Stimulated activated CD4-positive, alpha-beta T cell treated with anti-CD3 and anti-CD28 coated beads, Interleukin-1b, Interleukin-23, amount 100 ng/mL, for 24 hours (primary cell): ENCODE measurements at regions not wholly inside any gene's neighbourhood (a gene's known extent, or its start where the extent isn't known, plus 50 kb on each side); places are given as distances from the start of the nearest gene placed in this dataset.
A peak's percentile ranks its signal among the peaks of the same experiment; 100 is the strongest.

ENCODE experiments used
- DNase-seq, 4 experiments: peaks; one replicate each; pipeline ENCODE4 v3.0.0-alpha.2; 2020; ENCODE audit warnings: low read depth in 4 of 4, low spot score in 1 of 4

DNA sequence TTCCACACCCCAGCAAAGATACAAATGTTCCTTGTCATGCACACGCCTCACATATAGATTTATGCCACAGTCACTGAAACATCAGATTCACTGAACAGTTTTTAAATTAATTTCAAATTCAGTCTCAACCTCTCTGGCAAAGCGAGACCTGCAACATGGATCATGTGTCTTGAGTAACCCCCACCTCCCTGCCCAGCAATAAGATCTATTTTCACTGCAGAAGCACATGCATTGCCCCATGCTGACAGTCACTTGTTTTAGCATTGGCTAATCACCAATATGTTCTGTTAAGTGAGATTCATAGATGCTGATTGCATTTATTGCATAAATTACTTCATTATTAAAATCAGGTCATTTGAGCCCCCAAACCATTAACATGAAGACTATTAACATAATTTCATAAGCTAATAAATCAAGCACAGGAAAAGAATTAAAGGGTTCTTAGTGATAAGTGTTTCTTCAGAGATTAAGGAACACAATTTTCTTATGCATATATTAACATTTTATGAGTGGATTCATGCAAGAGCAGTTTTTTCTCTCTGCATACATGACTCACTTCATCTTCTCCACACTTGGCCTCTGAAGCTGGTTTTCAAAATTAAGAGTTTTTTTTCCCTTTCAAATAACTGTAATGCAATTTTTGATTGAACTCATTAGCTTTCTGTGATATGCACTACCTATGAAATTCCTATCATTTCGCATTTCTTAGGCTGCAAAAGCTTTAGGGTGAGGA lies 173.2 kb upstream of the SOX4 start:
- DNase-seq: no peak

DNA sequence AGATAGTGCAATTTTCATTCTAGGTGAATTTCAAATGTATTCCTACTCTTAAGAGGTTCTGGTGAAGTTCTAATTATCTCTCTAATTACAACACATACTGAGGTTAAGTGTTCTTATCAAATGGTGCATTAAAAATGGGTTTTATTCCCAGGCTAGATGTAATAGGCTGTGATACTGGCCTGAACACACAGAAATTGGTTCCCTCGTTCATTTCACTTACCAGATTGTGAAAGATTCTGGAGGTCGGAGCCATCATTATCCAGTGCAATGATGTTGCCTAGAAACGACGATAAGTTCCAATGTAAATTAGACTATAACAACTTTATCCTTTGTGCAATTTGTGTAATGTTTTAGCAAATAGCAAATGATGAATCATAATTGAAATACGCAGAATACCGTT lies 172.6 kb upstream of the SOX4 start:
- DNase-seq: no peak

DNA sequence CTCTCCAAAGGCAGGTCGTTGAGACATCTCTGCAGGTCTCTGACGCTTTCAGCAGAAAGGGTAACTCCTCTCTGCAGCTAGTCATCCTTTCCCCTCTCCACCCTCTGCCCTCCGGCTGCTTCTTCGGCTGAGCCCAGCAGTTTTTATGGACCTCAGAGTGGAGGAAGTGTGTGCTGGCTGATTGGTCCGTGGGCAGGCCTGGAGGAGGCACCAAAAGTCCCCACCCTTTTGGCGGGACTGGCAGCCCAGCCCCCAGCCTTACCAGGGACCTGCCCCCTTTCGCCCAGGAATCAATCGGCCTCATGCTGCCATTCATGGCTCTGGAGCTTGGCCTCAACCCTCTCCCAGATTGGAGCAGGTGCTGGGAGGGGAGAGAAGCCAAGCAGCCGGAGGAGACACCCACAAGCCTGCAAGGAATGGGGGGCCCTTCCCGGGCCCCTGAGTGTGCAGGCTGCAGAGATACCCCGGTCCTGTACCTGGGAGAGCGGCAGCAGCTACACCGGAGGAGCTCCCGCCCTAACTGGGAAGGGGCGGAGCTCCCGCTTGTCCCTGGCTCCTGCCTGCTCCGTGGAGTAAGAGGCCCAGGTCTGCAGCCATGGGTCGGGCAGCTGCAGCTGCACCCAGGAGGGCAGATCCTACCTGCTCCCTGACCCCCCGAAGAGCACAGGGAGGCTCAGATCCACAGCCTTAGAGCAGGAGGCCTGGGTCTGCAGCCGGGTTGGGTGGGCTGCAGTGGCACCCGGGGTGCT lies 170.3 kb upstream of the SOX4 start:
- no peak for DNase-seq

DNA sequence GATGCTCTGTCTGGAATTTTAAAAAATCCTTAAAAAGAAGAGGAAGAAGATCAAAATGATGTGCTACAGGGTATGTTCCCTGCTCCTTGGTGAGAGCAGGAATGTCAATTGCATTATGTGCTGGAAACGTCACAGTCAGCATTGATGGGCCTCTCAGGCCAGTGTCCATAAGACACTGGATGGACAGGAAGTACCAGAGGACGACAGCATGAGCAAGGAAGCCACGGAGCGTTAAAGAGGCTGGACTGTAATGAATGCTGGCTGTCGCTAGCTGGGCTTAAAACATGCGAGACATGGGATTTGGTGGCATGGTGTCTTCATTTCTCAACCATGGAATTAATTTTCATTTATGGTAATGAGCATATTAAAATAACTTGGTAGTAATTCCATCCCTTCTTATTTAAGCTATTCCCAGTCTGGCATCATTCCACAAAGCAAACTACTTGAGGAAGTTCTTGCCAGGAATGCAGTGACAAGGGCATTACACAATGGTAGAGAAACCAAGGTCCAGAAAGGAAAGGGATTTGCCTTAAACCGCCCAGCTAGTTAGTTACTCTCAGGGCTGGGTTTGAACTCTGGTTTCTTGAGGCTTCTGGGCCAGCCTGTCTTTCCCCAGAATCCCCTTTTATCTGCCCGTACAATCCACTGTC lies 166.6 kb upstream of the SOX4 start:
- no peak for DNase-seq

DNA sequence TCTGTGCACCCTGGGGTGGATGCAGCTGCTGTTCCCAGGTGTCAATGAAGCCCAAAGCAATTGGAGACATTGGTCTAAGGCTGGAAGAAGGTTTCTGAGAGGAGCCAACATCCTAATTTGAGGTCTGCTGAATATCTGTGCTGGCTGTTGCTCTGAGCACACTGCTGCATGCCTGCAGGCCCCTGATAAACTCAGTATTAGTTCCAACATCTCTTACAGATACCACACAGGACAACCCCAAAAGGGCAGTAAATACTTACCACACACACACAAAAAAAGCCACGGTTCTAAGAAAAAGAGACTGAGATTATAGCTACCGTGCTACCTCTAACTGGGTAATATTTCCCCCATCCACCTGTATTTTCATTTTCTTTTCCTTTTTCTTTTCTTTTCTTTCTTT lies 164.3 kb upstream of the SOX4 start:
- no peak for DNase-seq

DNA sequence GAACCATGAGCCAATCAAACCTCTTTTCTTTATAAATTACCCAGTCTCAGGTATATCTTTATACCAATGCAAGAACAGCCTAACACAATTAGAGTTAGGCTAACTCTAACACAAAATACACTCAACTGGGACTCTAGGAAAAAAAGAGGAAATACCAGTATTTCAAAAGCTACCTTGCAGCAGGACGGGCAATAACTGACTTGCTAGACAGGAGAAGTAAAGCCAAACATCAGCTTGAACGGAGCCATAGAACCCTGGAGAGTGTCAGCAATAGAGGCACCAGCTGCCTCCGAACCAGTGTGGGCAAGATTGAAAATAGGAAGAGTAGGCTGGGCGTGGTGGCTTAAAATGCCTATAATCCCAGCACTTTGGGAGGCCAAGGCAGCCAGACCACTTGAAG lies 162.0 kb upstream of the SOX4 start:
- no peak for DNase-seq

DNA sequence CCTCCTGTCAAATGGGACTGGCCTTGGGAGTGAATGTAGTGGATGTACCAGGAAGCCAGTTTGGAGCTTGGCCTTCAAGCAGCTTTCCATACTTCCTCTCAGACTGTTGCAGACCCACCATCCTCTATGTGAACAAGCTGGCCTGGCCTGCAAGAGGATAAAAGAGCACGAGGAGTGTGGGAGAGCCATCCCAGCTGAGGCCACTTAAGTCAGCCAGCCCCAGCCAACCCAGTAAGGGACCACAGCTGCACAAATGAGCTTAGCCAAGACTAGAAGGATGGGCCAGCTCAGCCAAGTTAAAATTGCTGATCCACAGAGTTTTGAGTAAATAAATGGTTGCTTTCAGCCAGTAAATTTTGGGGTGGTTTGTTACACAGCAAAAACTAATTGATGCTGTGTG lies 156.9 kb upstream of the SOX4 start:
- DNase-seq: no peak

DNA sequence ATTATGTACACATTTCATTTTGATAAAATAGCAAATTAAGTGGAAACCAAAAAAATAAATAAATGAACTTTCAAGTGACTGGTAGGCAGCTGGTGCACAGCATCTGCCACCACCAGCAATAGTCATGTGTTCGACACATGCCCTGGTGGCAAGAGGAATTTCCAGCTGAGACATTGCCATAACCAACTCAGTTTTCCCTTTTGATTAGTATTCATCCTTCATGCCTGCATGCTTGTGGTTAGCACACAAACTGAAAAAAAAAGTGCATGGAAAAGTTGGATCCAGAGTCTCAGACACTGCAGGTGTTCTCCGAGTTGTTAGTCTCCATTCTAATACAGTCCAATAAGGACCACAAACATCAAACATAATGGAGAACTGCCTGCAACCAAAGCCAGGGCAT lies 156.0 kb upstream of the SOX4 start:
- no peak for DNase-seq

DNA sequence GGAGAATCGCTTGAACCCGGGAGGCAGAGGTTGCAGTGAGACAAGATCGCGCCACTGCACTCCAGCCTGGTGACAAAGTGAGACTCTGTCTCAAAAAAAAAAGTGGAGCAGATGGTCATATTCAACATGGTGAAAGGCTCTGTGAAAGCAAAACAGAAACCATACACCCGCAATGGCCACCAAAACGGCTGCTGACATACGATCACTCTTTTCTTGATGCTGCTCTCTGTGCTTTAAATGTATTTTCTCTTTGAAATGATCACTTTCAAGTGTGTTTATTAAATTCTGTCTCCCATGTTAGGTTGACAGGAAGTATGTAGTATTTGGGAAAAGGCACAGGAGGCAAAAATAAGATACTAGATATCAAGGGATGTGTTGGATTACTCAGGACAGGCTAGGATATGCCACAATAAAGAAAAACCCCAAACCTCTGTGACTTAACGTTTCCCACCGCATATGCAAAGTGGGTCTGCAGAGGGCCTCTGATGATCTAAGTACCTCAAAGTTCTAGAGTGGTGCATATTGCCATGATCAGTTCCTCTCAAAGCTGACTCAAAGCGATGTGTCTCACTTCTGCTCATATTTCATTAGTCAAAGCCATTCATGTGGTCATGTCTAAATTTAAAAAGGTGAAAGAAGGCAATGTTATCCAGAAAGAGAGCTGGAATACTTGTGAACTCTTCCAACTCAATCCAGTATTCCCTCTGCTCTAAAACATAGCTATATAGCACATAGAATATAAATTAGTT lies 155.1 kb upstream of the SOX4 start:
- DNase-seq: peak in 3 of 4 experiments; percentile 8 to 10 (median 8)

DNA sequence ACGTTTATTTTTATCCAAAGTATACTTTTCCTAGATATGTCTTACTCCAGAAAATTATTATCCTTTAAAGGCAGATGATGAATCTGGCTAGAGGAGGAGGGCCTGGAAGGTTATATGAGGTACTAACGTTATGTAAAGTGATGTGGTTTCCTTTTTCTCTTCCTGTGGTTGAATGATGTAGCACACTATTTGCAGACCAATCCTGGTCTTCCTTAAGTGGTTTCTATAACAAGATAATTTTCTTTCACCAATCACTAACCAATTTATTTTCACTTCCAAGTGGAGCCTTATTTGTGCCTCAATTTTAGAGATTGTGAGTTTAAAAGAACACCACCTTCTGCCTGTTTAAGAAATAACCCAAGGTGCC lies 154.6 kb upstream of the SOX4 start:
- DNase-seq: no peak

DNA sequence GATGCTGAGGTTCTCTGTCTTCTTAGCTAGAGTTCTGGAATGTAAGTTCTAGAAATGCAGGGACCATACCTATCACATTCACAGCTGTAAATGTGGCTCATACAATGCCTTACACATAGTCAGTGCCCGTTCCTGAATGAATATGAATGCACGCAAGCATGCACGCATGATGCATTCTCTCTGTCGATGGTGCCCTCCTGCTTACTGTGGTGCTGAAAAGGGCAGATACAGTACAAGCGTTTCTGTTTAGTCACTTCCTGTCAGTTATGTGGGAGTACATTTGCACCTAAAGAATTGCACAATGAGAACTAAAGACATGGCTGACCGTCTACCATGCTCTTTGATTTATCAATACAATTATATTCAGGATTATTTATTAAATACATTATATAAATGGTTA lies 152.2 kb upstream of the SOX4 start:
- DNase-seq: no peak

DNA sequence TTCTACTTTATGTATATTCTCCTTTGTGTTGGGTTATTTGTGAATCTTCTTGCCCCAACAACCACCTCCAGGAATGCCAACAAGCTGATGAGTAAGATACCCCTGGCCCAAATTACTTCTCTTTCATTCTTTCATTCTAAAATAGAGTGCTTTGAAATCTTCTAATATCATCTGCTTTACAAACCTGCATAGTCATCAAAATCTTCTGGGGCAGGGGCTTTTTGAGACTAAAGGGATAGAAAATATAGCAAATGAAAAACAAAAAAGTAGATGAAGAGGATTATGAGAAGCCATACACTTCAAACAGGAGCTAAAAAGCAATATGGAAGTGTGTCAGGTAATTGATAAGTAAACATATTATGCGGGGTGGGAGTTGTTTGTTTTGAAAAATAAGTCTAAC lies 150.7 kb upstream of the SOX4 start:
- no peak for DNase-seq

DNA sequence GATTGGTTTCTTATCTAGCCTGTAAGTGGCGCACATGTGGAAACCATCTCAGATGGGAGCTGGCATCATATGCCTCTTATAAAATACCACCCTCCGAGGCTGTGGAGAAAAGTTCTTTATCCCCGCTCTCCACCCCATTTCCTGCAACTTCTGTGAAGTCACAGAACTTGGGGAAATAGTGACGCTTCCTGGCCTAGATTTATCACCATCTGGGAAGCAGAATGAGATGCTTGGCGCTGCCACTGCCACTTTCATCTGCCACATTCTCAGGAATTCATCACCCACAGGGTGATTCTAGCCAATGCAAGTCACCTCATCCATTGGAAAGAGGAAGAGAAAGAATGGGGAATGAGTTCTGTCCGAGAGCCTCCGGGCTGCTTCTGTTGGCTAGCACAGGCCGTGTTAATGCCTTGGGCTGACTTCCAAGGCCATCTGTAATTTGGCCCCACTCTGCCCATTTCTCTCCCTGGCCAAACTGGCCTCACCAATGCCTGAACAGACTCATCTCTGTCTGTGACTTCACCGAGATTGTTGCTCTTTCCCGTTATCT lies 148.8 kb upstream of the SOX4 start:
- no peak for DNase-seq

DNA sequence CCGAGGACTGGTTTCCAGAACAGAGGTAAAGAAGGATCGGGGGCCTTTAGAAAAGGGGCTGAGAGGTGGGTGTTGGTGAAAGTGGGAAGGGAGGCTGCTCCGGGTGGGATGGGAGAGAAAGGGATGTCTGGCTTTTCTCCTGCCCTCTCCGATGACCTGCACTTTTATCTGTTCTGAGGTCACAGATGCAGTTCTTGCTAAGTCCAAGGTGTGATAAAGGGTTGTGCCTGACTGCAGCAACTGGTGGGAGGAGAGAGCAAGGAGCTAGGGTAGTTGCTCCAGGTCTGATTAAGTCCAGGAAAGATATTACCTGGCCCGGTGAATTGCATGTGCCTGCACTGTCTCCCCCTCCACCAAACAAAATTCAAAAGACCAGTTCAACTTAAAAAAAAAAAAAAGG lies 145.6 kb upstream of the SOX4 start:
- no peak for DNase-seq

DNA sequence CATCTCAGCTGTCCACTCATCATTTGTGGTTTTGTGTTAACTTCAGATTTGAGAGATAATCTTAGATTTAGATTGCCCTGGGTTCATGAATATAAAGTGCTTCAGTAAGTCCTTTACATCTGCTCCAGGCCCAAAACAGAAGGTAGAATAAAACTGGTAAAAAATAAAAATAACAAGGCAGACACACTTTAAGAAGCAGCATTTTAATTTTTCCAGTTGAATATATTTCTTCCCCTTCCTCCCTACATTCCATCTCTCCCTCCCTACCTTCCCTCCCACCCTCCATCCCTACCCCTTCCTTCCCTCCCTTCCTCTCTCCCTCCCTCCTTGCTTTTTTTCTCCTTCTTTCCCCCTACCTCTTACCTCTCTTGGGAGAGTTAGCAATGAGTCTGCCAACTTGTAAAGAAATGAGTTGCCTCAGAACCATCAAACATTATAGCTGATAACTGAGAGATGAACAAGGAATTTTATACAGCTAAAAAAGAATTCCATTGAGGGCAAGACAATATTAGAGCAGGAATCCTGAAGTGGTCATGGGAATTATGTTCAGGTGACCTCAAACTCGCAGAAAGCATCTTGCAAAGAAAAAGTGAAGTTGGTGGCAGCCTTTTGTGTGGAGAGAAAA lies 145.0 kb upstream of the SOX4 start:
- DNase-seq: no peak

DNA sequence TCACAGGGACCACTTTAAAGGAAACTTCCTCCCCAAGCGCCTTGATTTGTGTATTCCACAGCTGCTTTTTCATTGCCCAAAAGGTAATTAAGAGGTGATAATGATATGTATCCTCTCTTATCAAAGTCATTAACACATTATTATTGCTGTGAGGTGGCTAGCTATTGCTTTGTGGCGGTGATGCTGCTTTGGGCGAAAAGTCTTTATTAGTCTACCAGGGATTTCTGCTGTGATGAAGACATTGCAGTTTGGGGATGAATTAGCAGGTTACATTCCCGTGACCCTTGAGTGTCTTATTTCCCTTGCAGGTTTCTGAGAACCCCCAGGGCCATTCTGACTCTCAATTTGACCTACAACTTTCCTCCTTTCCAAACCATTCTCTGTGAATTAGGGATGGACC lies 143.4 kb upstream of the SOX4 start:
- DNase-seq: no peak

DNA sequence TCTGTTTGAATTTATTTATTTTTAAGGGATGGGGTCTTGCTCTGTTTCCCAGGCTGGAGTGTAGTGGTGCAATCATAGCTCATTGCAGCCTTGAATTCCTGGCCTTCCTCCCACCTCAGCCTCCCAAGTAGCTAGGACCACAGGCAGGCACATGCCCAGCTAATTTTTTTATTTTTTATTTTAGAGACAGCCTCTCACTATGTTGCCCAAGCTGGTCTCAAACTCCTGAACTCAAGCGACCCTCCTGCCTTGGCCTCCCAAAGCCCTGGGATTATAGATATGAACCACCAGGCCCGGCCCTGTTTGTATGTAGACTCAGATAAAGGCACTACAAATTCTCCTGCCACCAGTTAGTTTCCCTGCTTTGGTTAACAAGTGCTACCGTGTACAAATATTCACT lies 142.9 kb upstream of the SOX4 start:
- DNase-seq: no peak

DNA sequence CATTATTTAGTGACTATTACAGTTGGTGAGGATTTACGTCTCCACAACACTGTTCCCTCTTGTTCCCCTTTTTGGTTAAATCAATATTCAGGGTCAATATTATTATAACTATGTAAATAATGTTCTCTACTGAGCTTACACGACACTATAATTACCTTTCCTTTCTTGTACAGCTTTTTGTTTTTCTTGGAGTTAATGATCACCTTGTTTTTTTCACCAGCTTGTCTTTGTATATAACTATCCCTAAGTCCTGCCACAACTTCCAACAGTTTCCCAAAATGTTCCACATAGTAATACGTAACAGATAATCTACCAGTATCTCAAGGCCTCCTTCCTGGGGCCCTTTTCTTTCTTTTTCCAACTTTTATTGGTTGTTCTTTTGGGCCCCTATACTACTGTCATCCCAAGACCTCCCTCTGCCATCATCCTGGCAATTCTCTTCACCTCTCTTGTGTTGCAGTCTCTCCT lies 142.0 kb upstream of the SOX4 start:
- no peak for DNase-seq

DNA sequence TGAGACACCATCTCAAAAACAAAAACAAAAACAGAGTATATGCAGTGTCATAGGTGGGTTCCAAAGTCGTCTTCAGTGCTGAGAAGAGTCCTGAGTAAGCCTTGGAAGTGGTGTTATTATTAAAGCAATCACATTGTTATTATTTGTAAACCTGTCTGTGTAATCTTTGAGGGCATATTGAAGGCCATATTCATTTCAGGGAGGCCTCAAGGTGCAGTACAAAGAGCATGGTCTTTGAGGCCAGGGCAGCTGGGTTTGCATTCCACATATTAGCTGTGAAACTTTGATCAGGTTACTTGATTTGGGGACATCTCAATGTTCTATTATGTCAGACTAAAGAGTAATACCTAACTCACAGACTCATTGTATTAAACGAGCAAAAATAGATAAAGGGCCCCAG lies 139.3 kb upstream of the SOX4 start:
- DNase-seq: no peak

DNA sequence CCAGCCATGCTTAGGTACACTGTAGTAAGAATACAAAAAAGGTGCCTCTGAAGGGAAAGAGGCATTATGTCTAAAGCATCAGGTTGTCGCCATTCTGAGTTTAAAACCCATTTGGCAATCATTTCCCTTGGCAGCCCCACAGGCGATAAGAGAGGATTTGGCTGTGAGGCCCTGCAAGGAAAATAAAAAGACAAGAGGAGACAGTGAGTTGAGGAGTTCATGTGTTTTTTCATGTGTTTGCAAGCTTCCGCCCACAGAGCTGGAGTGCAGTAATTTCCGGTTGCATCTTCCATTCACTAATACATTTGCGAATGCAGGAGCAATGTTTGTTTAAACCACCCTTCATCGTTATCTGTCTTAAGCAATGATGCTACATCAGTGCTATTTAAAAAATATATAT lies 138.5 kb upstream of the SOX4 start:
- no peak for DNase-seq

DNA sequence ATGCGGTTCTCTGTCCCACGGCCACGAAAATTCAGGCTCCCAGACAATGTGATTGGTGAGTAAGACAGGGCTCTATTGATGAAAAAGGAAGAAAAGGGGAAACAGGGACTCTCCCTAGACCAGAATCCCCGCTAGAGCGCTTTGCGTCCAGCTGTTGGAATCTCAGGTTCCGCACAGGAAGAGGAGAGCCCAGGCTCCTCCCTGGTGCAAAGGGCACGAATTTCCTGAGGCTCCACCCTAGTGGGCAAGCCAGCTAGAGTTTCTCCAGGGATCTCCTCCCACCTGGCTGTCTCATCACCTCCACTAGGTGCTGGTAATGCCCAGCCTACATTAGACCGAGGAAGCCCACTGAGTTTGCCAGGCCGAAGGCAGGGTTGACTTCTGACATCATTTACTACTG lies 135.9 kb upstream of the SOX4 start:
- DNase-seq: no peak
